ENCODE measurements at regions not wholly inside any gene's neighbourhood (a gene's known extent, or its start where the extent isn't known, plus 50 kb on each side); places are given as distances from the start of the nearest gene placed in this dataset.
A peak's percentile ranks its signal among the peaks of the same experiment; 100 is the strongest.

- DNase-seq, result peak; percentile 93
Observed at GRCh38 chr17:77395501-77396048, 254.8 kb downstream of the SEC14L1 start.

- DNase-seq, result peak; percentile 93
Observed at GRCh38 chr17:77396610-77397009, 255.8 kb downstream of the SEC14L1 start.

DNA sequence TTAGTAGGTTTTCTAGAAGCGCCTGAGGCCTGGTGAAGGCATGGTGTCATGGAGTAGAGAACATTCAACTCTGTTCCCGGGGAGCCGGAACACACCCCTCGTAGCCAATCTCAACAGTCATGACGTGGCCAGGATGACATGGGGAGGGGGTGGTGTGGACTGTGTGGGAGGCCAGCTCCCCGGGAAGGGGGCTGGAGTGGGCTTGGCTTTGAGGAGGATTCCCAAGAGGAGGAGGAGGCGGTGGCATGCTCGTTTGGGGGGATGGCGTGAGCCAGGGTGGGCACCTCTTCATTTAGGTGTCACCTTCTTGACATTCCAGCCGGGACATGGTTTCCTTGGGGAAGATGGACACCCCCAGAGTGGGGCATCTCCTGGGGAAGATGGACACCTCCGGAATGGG is 257.5 kb downstream of the SEC14L1 start:
- DNase-seq, result no peak

DNA sequence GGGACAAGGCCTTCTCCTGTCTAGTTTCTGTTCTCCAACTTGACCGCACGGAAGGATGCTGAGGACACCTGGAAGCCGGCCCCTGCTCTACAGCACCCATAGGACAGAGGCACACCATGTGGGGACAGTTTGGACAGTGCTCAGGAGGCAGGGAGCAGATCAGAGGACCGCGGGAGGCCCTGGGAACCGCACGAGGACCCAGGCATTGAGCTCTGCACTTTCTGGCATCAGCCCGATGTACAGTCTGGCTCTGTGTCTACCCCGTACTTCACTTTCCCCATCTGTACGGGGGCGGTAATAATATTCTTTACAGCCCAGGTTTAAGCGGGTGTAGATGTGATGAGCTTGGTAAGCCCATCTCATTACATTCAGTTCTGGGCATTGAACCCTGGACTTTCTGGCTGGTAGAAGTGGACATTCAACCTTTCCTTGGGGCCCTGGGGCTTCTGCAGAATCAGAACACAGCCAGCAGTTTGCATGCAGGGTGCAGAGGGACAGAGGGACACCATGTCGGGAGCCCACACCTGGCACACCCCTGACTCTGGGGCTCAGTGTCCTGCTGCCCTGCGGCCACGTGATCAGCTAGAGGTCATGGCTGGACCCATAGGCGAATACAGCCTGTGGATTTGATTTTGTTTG is 258.7 kb downstream of the SEC14L1 start:
- DNase-seq, result no peak

DNA sequence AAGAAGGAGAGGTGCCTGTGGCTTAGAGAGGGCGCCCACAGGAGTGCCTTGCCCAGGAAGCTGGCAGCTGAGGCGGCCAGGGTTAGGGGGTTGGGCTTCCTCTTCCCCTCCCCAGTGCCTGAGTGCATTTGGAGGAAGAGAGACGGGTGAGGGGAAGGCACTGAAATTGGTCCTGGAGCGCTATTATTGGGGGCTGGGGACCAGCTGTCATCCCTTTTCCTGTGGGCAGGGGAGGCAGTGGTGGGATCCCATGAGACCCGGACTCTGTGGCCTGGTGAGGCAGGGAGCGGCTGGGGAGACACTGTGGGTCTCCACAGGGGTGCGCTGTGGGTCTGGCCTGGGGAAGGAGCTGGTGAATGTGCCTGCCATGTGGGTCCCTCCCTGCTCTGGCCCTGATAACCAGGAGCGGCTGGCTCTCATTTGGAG is 259.7 kb downstream of the SEC14L1 start:
- no peak for DNase-seq

DNA sequence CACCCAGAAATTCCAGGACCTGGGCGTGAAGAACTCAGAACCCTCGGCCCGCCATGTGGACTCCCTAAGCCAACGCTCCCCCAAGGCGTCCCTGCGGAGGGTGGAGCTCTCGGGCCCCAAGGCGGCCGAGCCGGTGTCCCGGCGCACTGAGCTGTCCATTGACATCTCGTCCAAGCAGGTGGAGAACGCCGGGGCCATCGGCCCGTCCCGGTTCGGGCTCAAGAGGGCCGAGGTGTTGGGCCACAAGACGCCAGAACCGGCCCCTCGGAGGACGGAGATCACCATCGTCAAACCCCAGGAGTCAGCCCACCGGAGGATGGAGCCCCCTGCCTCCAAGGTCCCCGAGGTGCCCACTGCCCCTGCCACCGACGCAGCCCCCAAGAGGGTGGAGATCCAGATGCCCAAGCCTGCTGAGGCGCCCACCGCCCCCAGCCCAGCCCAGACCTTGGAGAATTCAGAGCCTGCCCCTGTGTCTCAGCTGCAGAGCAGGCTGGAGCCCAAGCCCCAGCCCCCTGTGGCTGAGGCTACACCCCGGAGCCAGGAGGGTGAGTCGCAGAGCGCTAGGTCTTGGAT is 261.5 kb downstream of the SEC14L1 start:
- no peak for DNase-seq

DNA sequence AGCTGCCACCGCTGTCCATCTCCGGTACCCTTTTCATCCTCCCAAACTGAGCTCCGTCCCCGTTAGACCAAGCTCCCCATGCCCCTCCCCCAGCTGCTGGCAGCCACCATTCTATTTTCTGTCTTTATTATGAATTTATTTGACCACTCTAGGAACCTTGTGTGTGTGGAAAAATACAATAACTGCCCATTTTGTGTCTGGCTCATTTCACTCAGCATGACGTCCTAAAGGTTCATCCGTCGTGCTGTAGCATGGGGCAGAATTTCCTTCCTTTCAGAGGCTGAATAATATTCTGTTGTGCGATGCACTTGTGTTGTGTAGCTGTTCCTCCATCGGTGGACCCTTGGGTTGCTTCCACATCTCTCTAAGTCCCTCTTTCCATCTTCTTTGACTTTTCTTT is 263.1 kb downstream of the SEC14L1 start:
- DNase-seq, result no peak

GRCh38 chr17:77404812-77405581 is 264.2 kb downstream of the SEC14L1 start:
- no peak for DNase-seq

- DNase-seq, result no peak
Observed at GRCh38 chr17:77405867-77406732, 265.3 kb downstream of the SEC14L1 start.

DNA sequence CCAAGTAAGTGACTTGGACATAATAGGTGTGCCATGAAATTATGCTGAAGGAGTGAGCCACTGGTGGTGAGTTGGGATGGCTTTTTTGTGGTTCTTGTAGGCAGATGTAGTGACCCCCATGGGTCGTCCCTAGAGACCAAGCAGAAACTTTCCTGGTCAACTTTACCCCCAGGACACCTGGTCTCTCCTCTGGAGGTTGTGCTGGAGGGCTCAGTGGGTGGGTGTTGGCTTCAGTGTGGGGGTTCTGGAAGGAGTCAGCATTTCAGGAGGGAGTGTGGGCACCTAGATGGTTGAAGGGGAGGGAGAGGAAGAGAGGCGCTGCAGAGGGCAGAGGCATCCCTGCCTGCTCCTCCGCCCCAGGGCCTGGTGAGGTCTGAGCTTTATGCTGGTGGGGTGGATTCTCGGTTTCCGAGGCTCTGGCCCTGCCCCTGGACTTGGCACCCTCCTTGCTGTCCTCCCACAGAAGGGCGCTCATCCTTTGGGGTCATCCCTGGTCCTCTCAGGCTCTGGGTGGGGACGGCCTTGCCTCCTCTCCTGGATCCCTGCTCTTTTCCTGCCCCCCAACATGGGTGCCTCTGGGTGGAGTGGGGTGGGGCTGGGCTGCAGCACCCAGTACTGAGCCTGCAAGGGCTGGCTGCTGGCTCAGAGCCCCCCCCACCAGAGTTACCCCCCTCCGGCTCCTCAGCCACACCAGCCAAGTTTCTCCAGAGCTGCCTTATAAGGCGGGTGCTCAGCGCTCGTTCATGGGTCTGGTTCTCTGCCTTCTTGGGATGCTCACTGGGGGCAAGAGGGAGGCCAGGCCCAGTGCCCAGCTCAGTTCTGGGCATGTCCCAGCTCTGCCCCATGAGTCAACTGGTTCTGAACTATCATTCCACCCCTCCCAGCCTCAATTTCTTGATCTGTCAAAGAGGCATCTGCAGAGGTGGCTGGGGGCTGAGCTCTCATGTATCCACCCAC is 266.8 kb downstream of the SEC14L1 start:
- DNase-seq, result no peak

- DNase-seq, result no peak
Observed at GRCh38 chr17:77408284-77408683, 267.5 kb downstream of the SEC14L1 start.

DNA sequence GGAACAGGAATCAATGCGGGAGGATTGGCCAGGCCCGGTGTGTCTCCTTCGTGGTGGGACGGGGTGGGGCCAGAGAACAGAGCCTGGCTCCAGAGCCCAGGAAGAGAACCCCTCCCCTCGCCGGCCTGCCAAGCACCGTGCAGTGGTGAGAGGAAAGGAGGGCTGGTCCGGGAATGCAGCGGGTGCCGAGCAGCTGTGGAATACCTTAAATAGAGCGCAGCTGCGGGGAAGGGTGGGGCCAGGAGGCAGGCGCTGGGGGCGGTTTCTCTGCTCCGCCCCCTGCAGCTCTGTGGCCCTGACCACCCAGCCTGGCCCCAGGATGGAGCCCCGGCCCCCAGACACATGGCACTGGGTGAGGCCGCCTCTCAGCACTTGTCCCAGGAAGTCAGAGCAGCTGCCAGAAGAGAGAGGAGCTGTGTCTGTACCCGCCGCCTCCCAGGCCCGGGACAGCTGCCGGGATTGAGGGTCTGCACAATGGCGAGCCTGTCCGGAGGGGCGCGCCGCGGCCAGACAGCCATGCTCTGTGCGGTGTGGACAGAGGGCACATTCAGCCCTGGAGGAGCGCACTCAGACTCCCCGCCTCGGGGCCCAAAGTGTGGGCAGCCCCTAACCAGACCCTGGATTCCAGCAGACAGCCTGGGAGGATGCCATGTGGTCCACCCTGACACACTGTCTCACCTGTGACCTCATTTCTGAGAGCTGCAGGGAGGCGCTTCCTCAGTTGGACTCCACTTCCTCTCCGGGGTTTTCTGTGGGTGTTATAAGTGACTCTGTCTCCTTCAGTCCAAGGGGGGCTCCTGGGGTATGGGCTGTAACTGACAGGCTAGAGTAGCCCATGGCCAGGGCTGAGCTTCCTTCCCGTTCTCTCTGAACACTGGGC is 268.8 kb downstream of the SEC14L1 start:
- DNase-seq, result peak; percentile 67

DNA sequence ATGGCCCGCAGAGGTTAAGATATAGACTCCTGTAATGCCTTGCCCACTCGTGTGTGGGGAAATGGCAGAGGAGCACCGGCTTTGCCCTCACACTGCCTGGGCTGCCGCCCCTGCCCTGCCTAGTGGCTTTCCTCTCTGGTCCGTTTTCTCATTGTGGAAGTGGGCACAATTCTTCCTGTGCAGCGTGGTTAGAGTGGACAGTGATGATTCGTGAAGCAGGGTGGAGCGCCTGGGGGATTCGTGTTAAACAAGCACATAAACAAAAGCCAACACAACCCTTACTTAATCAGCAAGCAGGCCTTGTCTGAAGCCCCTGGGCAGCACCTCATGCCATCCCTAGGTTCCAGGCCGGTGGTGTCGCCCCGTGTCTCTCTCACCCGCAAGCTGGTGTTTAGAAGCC is 269.7 kb downstream of the SEC14L1 start:
- no peak for DNase-seq

DNA sequence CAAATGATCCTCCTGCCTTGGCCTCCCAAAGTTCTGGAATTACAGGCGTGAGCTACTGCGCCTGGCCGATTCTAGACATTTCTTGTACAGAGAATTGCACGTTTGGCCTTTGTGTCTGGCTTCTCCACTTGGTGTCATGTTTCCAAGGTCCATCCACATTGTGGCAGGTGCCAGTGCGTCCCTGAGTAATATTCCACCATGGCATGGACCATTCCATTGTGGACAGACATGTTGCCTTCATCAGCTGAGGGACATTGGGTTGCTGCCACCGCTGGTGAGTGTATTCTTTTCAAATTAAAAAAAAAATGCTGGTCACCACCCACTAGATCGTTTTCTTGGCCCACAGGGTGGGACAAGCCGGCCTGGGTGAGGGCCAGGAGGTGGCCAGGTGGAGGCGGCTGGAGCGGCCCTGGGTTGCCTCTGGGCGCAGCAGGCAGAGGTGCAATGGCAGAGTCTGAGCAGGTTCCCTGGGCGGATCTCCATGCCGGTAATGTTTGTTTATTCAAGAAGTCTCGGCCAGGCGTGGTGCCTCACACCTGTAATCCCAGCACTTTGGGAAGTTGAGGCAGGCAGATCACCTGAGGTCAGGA is 274.1 kb downstream of the SEC14L1 start:
- DNase-seq, result no peak

DNA sequence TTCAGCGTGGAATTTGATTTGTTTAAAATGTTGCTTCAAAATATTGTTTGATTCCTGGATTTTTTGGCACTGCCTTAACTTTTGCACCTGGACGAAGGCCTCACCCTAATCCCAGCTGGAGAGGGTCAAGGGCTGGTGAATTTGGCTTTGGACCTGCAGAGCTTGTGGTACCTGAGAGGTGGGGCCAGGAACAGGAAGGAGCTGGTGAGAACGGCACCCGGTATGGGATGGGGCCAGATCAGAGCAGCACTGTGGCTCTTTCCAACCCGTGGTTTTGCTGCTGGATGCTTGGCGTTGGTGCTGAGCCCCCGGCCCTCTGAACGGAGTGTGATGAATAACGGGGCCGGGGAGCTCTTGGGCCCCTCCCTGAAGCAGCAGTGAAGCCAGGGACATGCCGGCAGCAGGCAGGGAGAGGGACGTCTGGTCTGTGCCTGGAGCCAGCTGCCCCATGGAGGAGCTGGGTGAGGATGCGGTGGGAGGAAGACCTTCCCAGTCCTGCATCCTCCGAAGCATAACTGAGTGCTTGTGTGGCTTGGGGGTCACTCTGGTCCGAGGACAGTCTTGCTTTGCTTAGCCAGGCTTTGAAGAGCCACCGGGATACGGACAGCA is 275.4 kb downstream of the SEC14L1 start:
- no peak for DNase-seq

DNA sequence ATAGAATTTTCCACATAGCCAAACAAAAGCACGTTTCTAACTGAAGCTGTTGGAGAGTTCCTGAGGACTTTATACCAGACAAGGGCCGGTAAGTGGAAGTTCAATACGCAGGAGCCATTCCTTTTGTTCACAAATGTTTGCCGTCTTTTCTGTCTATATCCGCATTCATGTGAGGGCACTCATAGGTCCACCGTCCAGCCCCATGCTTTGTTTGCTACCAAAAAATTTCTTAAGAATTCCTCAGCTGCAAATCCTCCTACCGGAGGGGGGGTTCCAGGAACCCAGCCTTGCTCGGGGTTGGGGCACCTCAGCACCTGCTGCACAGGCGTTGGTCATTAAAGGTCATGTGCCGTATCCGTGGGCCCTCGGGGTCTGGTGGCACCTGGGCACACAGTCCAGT is 276.8 kb downstream of the SEC14L1 start:
- DNase-seq, result no peak

- no peak for DNase-seq
Observed at GRCh38 chr17:77418609-77419008, 277.8 kb downstream of the SEC14L1 start.

- DNase-seq, result no peak
Observed at GRCh38 chr17:77419095-77419494, 278.3 kb downstream of the SEC14L1 start.

- DNase-seq, result no peak
Observed at GRCh38 chr17:77419547-77420094, 278.9 kb downstream of the SEC14L1 start.

Measured in skin of body (tissue), 1 donor.